PC-3 (cell line): ENCODE measurements at regions not wholly inside any gene's neighbourhood (a gene's known extent, or its start where the extent isn't known, plus 50 kb on each side); places are given as distances from the start of the nearest gene placed in this dataset.

ENCODE experiments used
- ATAC-seq: fragments of 200-7000 bp; cut with Tn5 transposase; 2 replicates; pipeline ENCODE4 v1.9.1; 2020; ENCODE audit warnings: mild to moderate bottlenecking, moderate library complexity
- BruUV-seq: library from RNA; stranded (reverse); fragments of 400-500 nt; replicated peaks from 2 replicates; lab custom pipeline; 2021; lab: Mats Ljungman, UMichigan
- CTCF ChIA-PET: fragments of 300-600 bp; sonication (Branson Sonifier 250); formaldehyde crosslinking; loops from one replicate; lab custom pipeline; 2022; ENCODE audit warnings: antibody characterized with exemption; lab: Charles Lee
- POLR2A ChIA-PET: fragments of 300-600 bp; sonication (Branson Sonifier 250); formaldehyde crosslinking; loops from one replicate; lab custom pipeline; 2022; ENCODE audit warnings: antibody characterized with exemption; ENCODE audit not compliant: unreplicated experiment; lab: Charles Lee
- DNase-seq: peaks from one replicate; pipeline ENCODE4 v3.0.0-alpha.2; 2015
- H2AFZ ChIP-seq: fragments of 300-600 bp; sonication (generic); 2 replicates; pipeline ENCODE4 v1.6.0; 2016; ENCODE audit warnings: antibody characterized with exemption, low read length
- H3F3A ChIP-seq: fragments of 300-600 bp; sonication (generic); one replicate; pipeline ENCODE4 v1.6.0; 2017; ENCODE audit warnings: antibody characterized with exemption, low read length, control low read depth, mild to moderate bottlenecking; ENCODE audit not compliant: unreplicated experiment
- H3K27ac ChIP-seq: fragments of 300-600 bp; sonication (generic); 2 replicates; pipeline ENCODE4 v1.5.1; 2016; ENCODE audit warnings: mild to moderate bottlenecking, low read length
- H3K27me3 ChIP-seq: fragments of 300-600 bp; sonication (generic); 2 replicates; pipeline ENCODE4 v1.6.1; 2016; ENCODE audit warnings: low read length, mixed read lengths
- H3K36me3 ChIP-seq: fragments of 300-600 bp; sonication (generic); 2 replicates; pipeline ENCODE4 v1.6.1; 2016; ENCODE audit warnings: low read depth, mixed run types, low read length, mixed read lengths
- H3K4me1 ChIP-seq: fragments of 300-600 bp; sonication (generic); 2 replicates; pipeline ENCODE4 v1.5.1; 2016; ENCODE audit warnings: low read length; ENCODE audit not compliant: insufficient read depth
- H3K4me2 ChIP-seq: fragments of 300-600 bp; sonication (generic); 2 replicates; pipeline ENCODE4 v1.6.0; 2016; ENCODE audit warnings: low read length
- H3K4me3 ChIP-seq: fragments of 300-600 bp; sonication (generic); 2 replicates; pipeline ENCODE4 v1.5.1; 2016; ENCODE audit warnings: mild to moderate bottlenecking, low read length, mixed read lengths
- H3K79me2 ChIP-seq: fragments of 300-600 bp; sonication (generic); 2 replicates; pipeline ENCODE4 v1.6.1; 2017; ENCODE audit warnings: low read length, mixed read lengths
- H3K9ac ChIP-seq: fragments of 300-600 bp; sonication (generic); 2 replicates; pipeline ENCODE4 v1.6.0; 2016; ENCODE audit warnings: mild to moderate bottlenecking, low read length
- H3K9me2 ChIP-seq: fragments of 300-600 bp; sonication (generic); replicated peaks from 2 replicates; pipeline ENCODE4 v1.6.1; 2016; ENCODE audit warnings: mixed run types, low read length, mixed read lengths
- H3K9me3 ChIP-seq: fragments of 300-600 bp; sonication (generic); 2 replicates; pipeline ENCODE4 v1.6.1; 2016; ENCODE audit warnings: low read length, mixed read lengths
- H4K20me1 ChIP-seq: fragments of 300-600 bp; sonication (generic); 2 replicates; pipeline ENCODE4 v1.6.1; 2016; ENCODE audit warnings: low read length, mixed read lengths
- CTCF ChIP-seq: fragments of 300-600 bp; sonication (generic); conservative IDR thresholded peaks from 2 replicates; pipeline ENCODE4 v1.5.1; 2017; ENCODE audit warnings: antibody characterized with exemption, low read depth, mild to moderate bottlenecking, low read length
- EZH2 ChIP-seq: fragments of 300-600 bp; sonication (generic); IDR thresholded peaks from one replicate; pipeline ENCODE4 v1.6.1; 2017; ENCODE audit warnings: antibody characterized with exemption, mild to moderate bottlenecking, low read length; ENCODE audit not compliant: unreplicated experiment
- EZH2phosphoT487 ChIP-seq: fragments of 300-600 bp; sonication (generic); IDR thresholded peaks from 2 replicates; pipeline ENCODE4 v1.6.1; 2018; ENCODE audit warnings: mild to moderate bottlenecking, antibody characterized with exemption, low read length, borderline replicate concordance
- intact Hi-C: fragments of 100-400 bp; cut with micrococcal nuclease; formaldehyde crosslinking; loops from 2 replicates; pipeline ENCODE4 v1.9.0; 2023

GRCh38 chr18:27361477-27361876, 176.4 kb upstream of the CHST9 start:
- ChIA-PET POLR2A (no interaction called here), CTCF (no interaction called here)
- DNase-seq: no peak
- H3K9ac ChIP-seq: no peak overlapping the region
- ATAC-seq: no peak
- peaks cover 46% of the 10 kb centered on the region for H3K27me3 ChIP-seq
- H3K27ac ChIP-seq: no peak overlapping the region
- no peaks in the 10 kb centered on the region for H3K4me1 ChIP-seq
- no peak overlapping the region for H3K4me2 ChIP-seq
- no peaks in the 10 kb centered on the region for H4K20me1 ChIP-seq
- no peak for TF ChIP-seq CTCF
- no peak for TF ChIP-seq EZH2
- TF ChIP-seq EZH2phosphoT487: no peak
- no TSS peak for BruUV-seq
- no peaks in the 10 kb centered on the region for H3K9me3 ChIP-seq
- H3K4me3 ChIP-seq: no peak overlapping the region
- H2AFZ ChIP-seq: no peak overlapping the region
- intact Hi-C loops: loop anchor here (5.0 kb wide), 1 partner anchor 66 kb away; no protein-coding TSS in a partner anchor
- H3K9me2 ChIP-seq: no peaks in the 10 kb centered on the region
- no peaks in the 10 kb centered on the region for H3F3A ChIP-seq
- H3K79me2 ChIP-seq: no peaks in the 10 kb centered on the region
- H3K36me3 ChIP-seq: no peaks in the 10 kb centered on the region

GRCh38 chr18:27355308-27355707, 170.2 kb upstream of the CHST9 start:
- BruUV-seq: no TSS peak
- Histone ChIP-seq H4K20me1 (no peaks in the 10 kb centered on the region), H3K4me1 (no peaks in the 10 kb centered on the region), H3F3A (no peaks in the 10 kb centered on the region), H3K9ac (no peak overlapping the region), H3K4me2 (no peak overlapping the region), H3K79me2 (no peaks in the 10 kb centered on the region), H2AFZ (no peak overlapping the region), H3K36me3 (no peaks in the 10 kb centered on the region), H3K4me3 (no peak overlapping the region), H3K9me3 (no peaks in the 10 kb centered on the region), H3K9me2 (no peaks in the 10 kb centered on the region), H3K27ac (no peak overlapping the region), H3K27me3 (peaks cover 78% of the 10 kb centered on the region)
- ATAC-seq (no peak), DNase-seq (no peak)
- intact Hi-C loops: no loop called here
- ChIA-PET POLR2A (no interaction called here), CTCF (no interaction called here)
- no peak for TF ChIP-seq EZH2
- TF ChIP-seq CTCF: no peak
- no peak for TF ChIP-seq EZH2phosphoT487

- CTCF ChIA-PET: no interaction called here
- TF ChIP-seq EZH2 (no peak), CTCF (no peak), EZH2phosphoT487 (no peak)
- no TSS peak for BruUV-seq
Observed at GRCh38 chr18:27353273-27353672, 168.2 kb upstream of the CHST9 start.

More at GRCh38 chr18:27353273-27353672, 168.2 kb upstream of the CHST9 start:
- Histone ChIP-seq H3K79me2 (no peaks in the 10 kb centered on the region), H4K20me1 (no peaks in the 10 kb centered on the region), H3K4me1 (no peaks in the 10 kb centered on the region), H3K4me3 (no peak overlapping the region), H3K9ac (no peak overlapping the region), H3K9me3 (no peaks in the 10 kb centered on the region), H3K4me2 (no peak overlapping the region), H3K27ac (no peak overlapping the region), H3K36me3 (no peaks in the 10 kb centered on the region), H2AFZ (no peak overlapping the region), H3F3A (no peaks in the 10 kb centered on the region), H3K27me3 (peaks cover 80% of the 10 kb centered on the region), H3K9me2 (no peaks in the 10 kb centered on the region)
- no peak for DNase-seq
- no peak for ATAC-seq
- POLR2A ChIA-PET: no interaction called here
- intact Hi-C loops: no loop called here
